ENCODE measurements at regions not wholly inside any gene's neighbourhood (a gene's known extent, or its start where the extent isn't known, plus 50 kb on each side); places are given as distances from the start of the nearest gene placed in this dataset.
"Not testable (repeated sequence)": the region's sequence is repeated elsewhere in the genome, so short reads cannot be mapped to it uniquely, and the experiment has no call there.

GRCh38 chr5:50501491-50502228 lies 60.6 kb upstream of the EMB start:
- H3K36me3 Mint-ChIP-seq (ENCODE audit: low read depth), result no peaks in the 10 kb centered on the region
- H3K4me3 Mint-ChIP-seq, result no peak overlapping the region
- TF ChIP-seq, protein P1, sequence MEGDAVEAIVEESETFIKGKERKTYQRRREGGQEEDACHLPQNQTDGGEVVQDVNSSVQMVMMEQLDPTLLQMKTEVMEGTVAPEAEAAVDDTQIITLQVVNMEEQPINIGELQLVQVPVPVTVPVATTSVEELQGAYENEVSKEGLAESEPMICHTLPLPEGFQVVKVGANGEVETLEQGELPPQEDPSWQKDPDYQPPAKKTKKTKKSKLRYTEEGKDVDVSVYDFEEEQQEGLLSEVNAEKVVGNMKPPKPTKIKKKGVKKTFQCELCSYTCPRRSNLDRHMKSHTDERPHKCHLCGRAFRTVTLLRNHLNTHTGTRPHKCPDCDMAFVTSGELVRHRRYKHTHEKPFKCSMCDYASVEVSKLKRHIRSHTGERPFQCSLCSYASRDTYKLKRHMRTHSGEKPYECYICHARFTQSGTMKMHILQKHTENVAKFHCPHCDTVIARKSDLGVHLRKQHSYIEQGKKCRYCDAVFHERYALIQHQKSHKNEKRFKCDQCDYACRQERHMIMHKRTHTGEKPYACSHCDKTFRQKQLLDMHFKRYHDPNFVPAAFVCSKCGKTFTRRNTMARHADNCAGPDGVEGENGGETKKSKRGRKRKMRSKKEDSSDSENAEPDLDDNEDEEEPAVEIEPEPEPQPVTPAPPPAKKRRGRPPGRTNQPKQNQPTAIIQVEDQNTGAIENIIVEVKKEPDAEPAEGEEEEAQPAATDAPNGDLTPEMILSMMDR (IDR thresholded peaks at IDR 0.05), result no peak
- H3K27ac Mint-ChIP-seq, result no peak overlapping the region
- peaks cover 7% of the 10 kb centered on the region for H3K27me3 Mint-ChIP-seq (ENCODE audit: low read depth, poor library complexity)
- peaks cover 29% of the 10 kb centered on the region for H3K9me3 Mint-ChIP-seq
- H3K4me1 Mint-ChIP-seq, result no peaks in the 10 kb centered on the region
- DNase-seq, result no peak

DNA sequence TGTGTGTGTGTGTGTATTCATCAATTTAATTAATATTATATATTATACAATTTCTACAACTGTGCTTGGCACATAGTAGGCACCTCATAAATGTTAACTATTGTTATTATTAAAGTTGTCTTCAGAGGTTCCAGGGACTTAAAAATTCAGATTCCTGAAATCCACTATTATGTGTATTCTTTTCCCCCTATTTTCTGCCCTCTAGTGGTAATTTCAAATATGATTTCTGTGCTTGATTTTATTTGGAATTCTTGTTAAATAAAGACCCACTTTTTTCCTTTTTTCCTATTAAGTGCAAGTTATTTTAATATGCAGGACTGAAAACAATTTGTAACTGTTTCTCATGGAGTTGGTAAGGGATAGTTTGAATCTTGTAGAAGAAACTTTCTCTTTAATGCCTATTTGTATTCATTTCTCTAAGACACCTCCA lies 72.0 kb upstream of the EMB start:
- peaks cover 24% of the 10 kb centered on the region for H3K9me3 Mint-ChIP-seq
- H3K27ac Mint-ChIP-seq; H3K4me3 Mint-ChIP-seq; H3K4me1 Mint-ChIP-seq; DNase-seq; H3K36me3 Mint-ChIP-seq (ENCODE audit: low read depth); H3K27me3 Mint-ChIP-seq (ENCODE audit: low read depth, poor library complexity): not testable (repeated sequence)
- TF ChIP-seq, protein P1 (IDR thresholded peaks at IDR 0.05), result peak; percentile 52

DNA sequence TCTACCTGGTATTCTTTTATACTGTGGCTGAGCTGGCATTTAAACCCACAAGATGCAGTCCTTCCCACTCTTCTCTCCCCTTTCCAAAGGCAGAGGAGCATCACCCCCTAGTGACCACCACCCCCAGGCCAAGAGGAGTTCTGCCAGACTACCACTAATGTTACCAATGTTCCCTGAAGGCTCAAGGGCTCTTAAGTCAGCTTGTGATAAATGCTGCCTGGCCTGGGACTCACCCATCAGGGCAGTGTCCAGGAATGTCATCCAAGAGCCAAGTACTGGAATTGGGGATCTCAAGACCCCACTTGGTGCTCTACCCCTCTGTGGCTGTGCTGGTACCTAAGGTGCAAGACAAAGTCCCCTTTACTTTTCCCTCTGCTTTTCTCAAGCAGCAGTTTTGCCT lies 80.0 kb upstream of the EMB start:
- H3K36me3 Mint-ChIP-seq (ENCODE audit: low read depth); H3K4me1 Mint-ChIP-seq: not testable (repeated sequence)

DNA sequence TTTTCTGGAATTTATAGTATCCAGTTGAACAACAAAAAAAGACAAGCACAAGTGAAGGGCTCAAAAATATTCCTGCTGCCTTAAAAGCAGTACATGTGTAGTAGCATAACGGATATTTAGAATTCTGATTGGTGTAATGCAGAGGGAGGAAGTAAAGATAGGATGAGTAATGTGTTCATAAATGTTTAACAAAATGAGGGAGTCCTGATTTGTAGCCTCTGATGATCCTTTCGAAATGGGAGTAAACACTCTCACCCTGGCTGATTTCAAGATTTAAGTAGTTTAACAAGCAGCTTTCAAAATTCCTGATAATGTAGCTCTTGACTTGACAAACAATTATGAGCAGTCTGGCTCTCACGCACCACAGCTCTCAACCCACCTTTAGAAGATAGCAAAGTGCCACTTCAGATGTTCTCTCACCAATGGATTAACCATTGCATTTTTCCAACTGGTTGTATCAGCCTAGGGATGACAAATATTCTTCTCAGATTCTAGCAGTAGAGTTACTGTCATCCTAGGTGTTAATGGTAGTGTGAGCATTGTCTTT lies 86.5 kb upstream of the EMB start:
- not testable (repeated sequence) for H3K4me1 Mint-ChIP-seq; H3K36me3 Mint-ChIP-seq (ENCODE audit: low read depth); H3K27me3 Mint-ChIP-seq (ENCODE audit: low read depth, poor library complexity)

More for the DNA sequence above, 80.0 kb upstream of the EMB start:
- H3K9me3 Mint-ChIP-seq, result peaks cover 18% of the 10 kb centered on the region
- not testable (repeated sequence) for DNase-seq; H3K27ac Mint-ChIP-seq; H3K27me3 Mint-ChIP-seq (ENCODE audit: low read depth, poor library complexity); H3K4me3 Mint-ChIP-seq

GRCh38 chr5:50535393-50535792 lies 94.3 kb upstream of the EMB start:
- Mint-ChIP-seq H3K4me3 (no peak overlapping the region), H3K27me3 (ENCODE audit: low read depth, poor library complexity) (no peaks in the 10 kb centered on the region)
- TF ChIP-seq, protein P1 (IDR thresholded peaks at IDR 0.05), result no peak

More for the DNA sequence above, 86.5 kb upstream of the EMB start:
- not testable (repeated sequence) for DNase-seq, H3K27ac Mint-ChIP-seq, H3K4me3 Mint-ChIP-seq, H3K9me3 Mint-ChIP-seq

GRCh38 chr5:50537534-50537933 lies 96.4 kb upstream of the EMB start:
- not testable (repeated sequence) for DNase-seq; H3K27me3 Mint-ChIP-seq (ENCODE audit: low read depth, poor library complexity); H3K4me3 Mint-ChIP-seq; H3K27ac Mint-ChIP-seq; H3K36me3 Mint-ChIP-seq (ENCODE audit: low read depth); H3K4me1 Mint-ChIP-seq
- H3K9me3 Mint-ChIP-seq, result peaks cover 20% of the 10 kb centered on the region

More at GRCh38 chr5:50535393-50535792, 94.3 kb upstream of the EMB start:
- no peaks in the 10 kb centered on the region for H3K36me3 Mint-ChIP-seq (ENCODE audit: low read depth)
- no peaks in the 10 kb centered on the region for H3K4me1 Mint-ChIP-seq
- DNase-seq, result no peak
- peaks cover 7% of the 10 kb centered on the region for H3K9me3 Mint-ChIP-seq
- H3K27ac Mint-ChIP-seq, result no peak overlapping the region

GRCh38 chr5:50547303-50547702 lies 106.2 kb upstream of the EMB start:
- Mint-ChIP-seq H3K4me1 (no peaks in the 10 kb centered on the region), H3K9me3 (peaks cover 9% of the 10 kb centered on the region), H3K36me3 (ENCODE audit: low read depth) (no peaks in the 10 kb centered on the region), H3K27ac (no peak overlapping the region), H3K4me3 (no peak overlapping the region), H3K27me3 (ENCODE audit: low read depth, poor library complexity) (no peaks in the 10 kb centered on the region)
- TF ChIP-seq, protein P1 (IDR thresholded peaks at IDR 0.05), result no peak
- DNase-seq, result no peak
